CD14-positive monocyte (primary cell): ENCODE measurements at regions not wholly inside any gene's neighbourhood (a gene's known extent, or its start where the extent isn't known, plus 50 kb on each side); places are given as distances from the start of the nearest gene placed in this dataset.

Experiments used
- DNase-seq, 3 donors: peaks; one replicate each; pipeline ENCODE4 v3.0.0-alpha.2; 2011 to 2022
- H2AFZ ChIP-seq: 2 replicates; pipeline ENCODE4 v1.6.0; 2012; ENCODE audit warnings: mild to moderate bottlenecking, low read depth, low read length, inconsistent platforms; ENCODE audit not compliant: insufficient read depth, poor library complexity, severe bottlenecking
- H3K27ac ChIP-seq, 2 donors: 1 replicate in 1 of 2; 2 replicates in 1 of 2; pipeline ENCODE4 v1.5.1; 2012 to 2013; ENCODE audit warnings: low read length in 2 of 2, control low read depth in 1 of 2, inconsistent platforms in 1 of 2, low read depth in 1 of 2, mild to moderate bottlenecking in 1 of 2
- H3K27me3 ChIP-seq, 2 donors: one replicate each; pipeline versions ENCODE4 v1.6.0 to v1.6.1; 2011 to 2013; ENCODE audit warnings: low read length in 2 of 2; ENCODE audit not compliant: control insufficient read depth in 2 of 2, insufficient read depth in 2 of 2
- H3K36me3 ChIP-seq, 2 donors: replicated peaks in 1 of 2; 1 replicate in 1 of 2; 2 replicates in 1 of 2; pipeline versions ENCODE4 v1.5.1 to v1.6.1; 2012 to 2013; ENCODE audit warnings: low read length in 2 of 2, control low read depth in 1 of 2, inconsistent platforms in 1 of 2, mild to moderate bottlenecking in 1 of 2; ENCODE audit not compliant: insufficient read depth in 2 of 2, control insufficient read depth in 1 of 2
- H3K4me1 ChIP-seq, 2 donors: 1 replicate in 1 of 2; 2 replicates in 1 of 2; pipeline versions ENCODE4 v1.5.1 to v1.6.1; 2012 to 2013; ENCODE audit warnings: low read length in 2 of 2, control low read depth in 1 of 2, inconsistent platforms in 1 of 2, mild to moderate bottlenecking in 1 of 2, moderate library complexity in 1 of 2; ENCODE audit not compliant: insufficient read depth in 2 of 2, control insufficient read depth in 1 of 2
- H3K4me2 ChIP-seq: replicated peaks from 2 replicates; pipeline ENCODE3; 2012; ENCODE audit warnings: low read length, moderate library complexity, mild to moderate bottlenecking; ENCODE audit not compliant: poor library complexity, severe bottlenecking; ENCODE audit errors: extremely low read depth
- H3K4me3 ChIP-seq, 3 experiments: fragments of 200-600 bp in 1 of 3; sonication (generic) in 1 of 3; replicated peaks in 1 of 3; 1 replicate in 2 of 3; 2 replicates in 1 of 3; pipeline ENCODE4 v1.5.1; 2011 to 2013; ENCODE audit warnings: low read length in 3 of 3, mild to moderate bottlenecking in 3 of 3, control low read depth in 2 of 3, low read depth in 2 of 3, inconsistent platforms in 1 of 3, moderate library complexity in 1 of 3
- H3K79me2 ChIP-seq: 2 replicates; pipeline ENCODE4 v1.6.0; 2012; ENCODE audit warnings: mild to moderate bottlenecking, control low read depth, inconsistent platforms, low read length, moderate library complexity; ENCODE audit not compliant: insufficient read depth
- H3K9ac ChIP-seq: 2 replicates; pipeline ENCODE4 v1.6.0; 2017; ENCODE audit warnings: low read length, mild to moderate bottlenecking; ENCODE audit not compliant: insufficient read depth, poor library complexity, severe bottlenecking
- H3K9me3 ChIP-seq, 2 donors: replicated peaks in 1 of 2; 1 replicate in 1 of 2; 2 replicates in 1 of 2; pipeline versions ENCODE4 v1.5.1 to v1.6.1; 2012 to 2013; ENCODE audit warnings: low read length in 2 of 2, control low read depth in 1 of 2; ENCODE audit not compliant: control insufficient read depth in 1 of 2, insufficient read depth in 1 of 2
- H4K20me1 ChIP-seq: 2 replicates; pipeline ENCODE4 v1.6.0; 2012; ENCODE audit warnings: mild to moderate bottlenecking, low read length, control low read depth, moderate library complexity; ENCODE audit not compliant: insufficient read depth
- H3K27ac Mint-ChIP-seq, 7 donors: one replicate each; pipeline ENCODE4 v1.8.0; 2020; ENCODE audit warnings: mild to moderate bottlenecking in 7 of 7, mixed read lengths in 7 of 7, moderate library complexity in 6 of 7, inconsistent platforms in 2 of 7
- H3K27me3 Mint-ChIP-seq, 3 donors: one replicate each; pipeline ENCODE4 v1.8.0; 2021 to 2022; ENCODE audit warnings: low read depth in 3 of 3, mild to moderate bottlenecking in 3 of 3, mixed read lengths in 3 of 3, moderate library complexity in 3 of 3, inconsistent platforms in 1 of 3
- H3K36me3 Mint-ChIP-seq, 2 donors: one replicate each; pipeline ENCODE4 v1.8.0; 2020; ENCODE audit warnings: mixed read lengths in 2 of 2, inconsistent platforms in 1 of 2, mild to moderate bottlenecking in 1 of 2
- H3K4me1 Mint-ChIP-seq: one replicate; pipeline ENCODE4 v1.8.0; 2020; ENCODE audit warnings: mild to moderate bottlenecking, mixed read lengths
- H3K4me3 Mint-ChIP-seq, 2 donors: one replicate each; pipeline ENCODE4 v1.8.0; 2020; ENCODE audit warnings: mild to moderate bottlenecking in 2 of 2, mixed read lengths in 2 of 2, moderate library complexity in 1 of 2
- H3K9me3 Mint-ChIP-seq, 7 donors: one replicate each; pipeline ENCODE4 v1.8.0; 2020 to 2022; ENCODE audit warnings: mixed read lengths in 7 of 7, mild to moderate bottlenecking in 6 of 7, moderate library complexity in 6 of 7, inconsistent platforms in 2 of 7
- WGBS: methylation state at CpG from one replicate; pipeline ENCODE4 v1.1.5; 2013; ENCODE audit warnings: missing lambda C conversion rate; ENCODE audit not compliant: insufficient coverage; 5-methylcytosine and 5-hydroxymethylcytosine counted together
- intact Hi-C, 2 donors: fragments of 100-400 bp; cut with micrococcal nuclease; formaldehyde crosslinking; loops; one replicate each; pipeline versions ENCODE4 v1.15.0 to v1.15.1; 2023
- TF ChIP-seq, protein P1 (sequence below): fragments of 200-600 bp; IDR thresholded peaks from one replicate; pipeline ENCODE4 v1.8.0; 2022; ENCODE audit warnings: antibody characterized with exemption, mild to moderate bottlenecking

DNA sequence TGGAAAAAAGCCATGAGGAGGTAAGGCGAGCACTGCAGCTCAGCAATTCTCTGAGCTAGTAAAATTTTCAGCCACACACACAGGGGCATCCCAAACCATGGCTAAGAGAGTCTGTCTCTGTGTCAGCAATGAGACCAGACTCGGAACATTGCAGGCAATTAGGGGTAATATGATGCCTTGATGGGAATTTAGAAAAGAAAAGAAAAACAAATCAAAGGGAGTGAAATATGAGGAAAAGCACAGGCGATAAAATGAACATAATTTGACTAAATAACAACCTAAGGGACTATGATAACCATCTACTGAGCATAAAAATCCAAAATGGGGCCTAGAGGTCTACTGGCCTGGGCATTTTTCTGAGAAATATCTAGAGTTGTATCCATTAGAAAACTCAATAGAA lies 546.0 kb upstream of the PSMD7 start:
- no peak overlapping the region for H3K27ac Mint-ChIP-seq
- peaks cover 0 to 13% (median 4%) of the 10 kb centered on the region in 7 donors for H3K9me3 Mint-ChIP-seq
- Histone ChIP-seq H3K36me3 (no peaks in the 10 kb centered on the region), H3K4me3 (no peak overlapping the region), H3K9ac (no peak overlapping the region), H3K27me3 (no peaks in the 10 kb centered on the region), H3K79me2 (no peaks in the 10 kb centered on the region), H2AFZ (no peak overlapping the region), H3K4me2 (no peak overlapping the region), H3K9me3 (no peaks in the 10 kb centered on the region), H4K20me1 (no peaks in the 10 kb centered on the region), H3K27ac (no peak overlapping the region), H3K4me1 (no peaks in the 10 kb centered on the region)
- 80% methylated on average over 1 of the region's 3 CpGs for WGBS
- peaks cover 0 to 2% (median 0%) of the 10 kb centered on the region in 3 donors for H3K27me3 Mint-ChIP-seq
- intact Hi-C loops, result no loop called here
- H3K36me3 Mint-ChIP-seq, result no peaks in the 10 kb centered on the region
- H3K4me1 Mint-ChIP-seq, result no peaks in the 10 kb centered on the region
- TF ChIP-seq, protein P1, sequence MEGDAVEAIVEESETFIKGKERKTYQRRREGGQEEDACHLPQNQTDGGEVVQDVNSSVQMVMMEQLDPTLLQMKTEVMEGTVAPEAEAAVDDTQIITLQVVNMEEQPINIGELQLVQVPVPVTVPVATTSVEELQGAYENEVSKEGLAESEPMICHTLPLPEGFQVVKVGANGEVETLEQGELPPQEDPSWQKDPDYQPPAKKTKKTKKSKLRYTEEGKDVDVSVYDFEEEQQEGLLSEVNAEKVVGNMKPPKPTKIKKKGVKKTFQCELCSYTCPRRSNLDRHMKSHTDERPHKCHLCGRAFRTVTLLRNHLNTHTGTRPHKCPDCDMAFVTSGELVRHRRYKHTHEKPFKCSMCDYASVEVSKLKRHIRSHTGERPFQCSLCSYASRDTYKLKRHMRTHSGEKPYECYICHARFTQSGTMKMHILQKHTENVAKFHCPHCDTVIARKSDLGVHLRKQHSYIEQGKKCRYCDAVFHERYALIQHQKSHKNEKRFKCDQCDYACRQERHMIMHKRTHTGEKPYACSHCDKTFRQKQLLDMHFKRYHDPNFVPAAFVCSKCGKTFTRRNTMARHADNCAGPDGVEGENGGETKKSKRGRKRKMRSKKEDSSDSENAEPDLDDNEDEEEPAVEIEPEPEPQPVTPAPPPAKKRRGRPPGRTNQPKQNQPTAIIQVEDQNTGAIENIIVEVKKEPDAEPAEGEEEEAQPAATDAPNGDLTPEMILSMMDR, result no peak
- no peak for DNase-seq
- H3K4me3 Mint-ChIP-seq, result no peak overlapping the region

DNA sequence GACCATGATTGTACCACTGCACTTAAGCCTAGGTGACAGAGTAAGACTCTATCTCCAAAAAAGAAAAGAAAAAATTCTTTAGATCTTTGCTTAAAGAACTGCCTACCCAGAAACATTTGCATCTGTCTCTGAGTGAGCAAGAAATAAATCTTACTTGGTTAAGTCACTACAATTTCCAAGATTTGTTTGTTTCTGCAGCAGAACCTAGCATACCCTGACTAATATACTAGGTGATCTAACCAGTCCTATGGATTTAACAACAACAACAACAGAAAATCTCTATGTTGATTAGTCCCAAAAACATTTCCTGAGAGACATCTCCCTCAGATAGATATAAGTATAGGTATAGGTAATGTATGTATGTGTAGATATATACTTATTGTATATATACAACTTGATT lies 549.3 kb upstream of the PSMD7 start:
- Mint-ChIP-seq H3K36me3 (no peaks in the 10 kb centered on the region), H3K27ac (no peak overlapping the region), H3K27me3 (peaks cover 0 to 2% (median 0%) of the 10 kb centered on the region in 3 donors), H3K9me3 (peaks cover 0 to 10% (median 3%) of the 10 kb centered on the region in 7 donors), H3K4me3 (no peak overlapping the region), H3K4me1 (no peaks in the 10 kb centered on the region)
- no peak overlapping the region for H3K4me3 ChIP-seq
- no peak overlapping the region for H2AFZ ChIP-seq
- no peaks in the 10 kb centered on the region for H4K20me1 ChIP-seq
- DNase-seq, result no peak
- TF ChIP-seq, protein P1, result no peak
- intact Hi-C loops, result no loop called here
- no peaks in the 10 kb centered on the region for H3K36me3 ChIP-seq
- no peak overlapping the region for H3K9ac ChIP-seq
- H3K27me3 ChIP-seq, result no peaks in the 10 kb centered on the region
- no peaks in the 10 kb centered on the region for H3K9me3 ChIP-seq
- no peaks in the 10 kb centered on the region for H3K4me1 ChIP-seq
- H3K4me2 ChIP-seq, result no peak overlapping the region
- no peaks in the 10 kb centered on the region for H3K79me2 ChIP-seq
- no peak overlapping the region for H3K27ac ChIP-seq
